SJCRH30 (cell line): ENCODE measurements at regions not wholly inside any gene's neighbourhood (a gene's known extent, or its start where the extent isn't known, plus 50 kb on each side); places are given as distances from the start of the nearest gene placed in this dataset.
A peak's percentile ranks its signal among the peaks of the same experiment; 100 is the strongest.

ENCODE experiments used
- DNase-seq, 2 experiments: peaks; one replicate each; pipeline ENCODE4 v3.0.0-alpha.2; 2015 to 2020
- H3K27ac ChIP-seq: fragments of 250-450 bp; sonication (Bioruptor Pico); 2 replicates; pipeline ENCODE4 v1.5.1; 2020; ENCODE audit warnings: mild to moderate bottlenecking, moderate library complexity
- H3K27me3 ChIP-seq: fragments of 250-450 bp; sonication (Bioruptor Pico); 2 replicates; pipeline ENCODE4 v1.5.1; 2020; ENCODE audit warnings: mild to moderate bottlenecking, moderate library complexity
- H3K36me3 ChIP-seq: fragments of 250-450 bp; sonication (Bioruptor Pico); 2 replicates; pipeline ENCODE4 v1.5.1; 2020; ENCODE audit warnings: mild to moderate bottlenecking, moderate library complexity
- H3K4me1 ChIP-seq: fragments of 250-450 bp; sonication (Bioruptor Pico); 2 replicates; pipeline ENCODE4 v1.5.1; 2020; ENCODE audit warnings: mild to moderate bottlenecking, moderate library complexity
- H3K4me3 ChIP-seq: fragments of 250-450 bp; sonication (Bioruptor Pico); 2 replicates; pipeline ENCODE4 v1.5.1; 2020; ENCODE audit warnings: mild to moderate bottlenecking, moderate library complexity
- H3K9me3 ChIP-seq: fragments of 250-450 bp; sonication (Bioruptor Pico); replicated peaks from 2 replicates; pipeline ENCODE4 v1.5.1; 2020; ENCODE audit warnings: mild to moderate bottlenecking, moderate library complexity

DNA sequence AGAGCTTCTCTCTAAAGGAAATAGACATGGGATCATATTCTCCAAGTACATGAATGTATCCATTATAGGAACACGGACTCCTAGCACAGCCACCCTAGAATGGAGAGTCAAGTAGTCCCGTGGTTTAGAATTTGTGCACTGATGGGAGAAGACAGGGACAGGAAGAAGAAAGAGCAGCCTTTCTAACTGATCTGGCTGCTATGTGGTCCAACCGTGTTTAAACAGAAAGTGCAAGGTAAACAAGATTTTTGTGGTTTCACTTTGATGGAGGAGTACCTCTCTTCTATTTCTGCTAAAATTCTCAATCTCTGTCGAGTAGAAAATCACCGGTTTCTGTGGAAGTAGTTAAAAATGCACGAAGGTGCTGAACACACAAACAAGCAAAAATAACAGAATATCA is 171.3 kb downstream of the ST8SIA4 start:
- Histone ChIP-seq H3K27ac (no peak overlapping the region), H3K36me3 (no peaks in the 10 kb centered on the region), H3K4me1 (no peaks in the 10 kb centered on the region), H3K4me3 (no peak overlapping the region), H3K9me3 (no peaks in the 10 kb centered on the region), H3K27me3 (no peaks in the 10 kb centered on the region)
- peak in 1 of 2 experiments; percentile 6 for DNase-seq

- Histone ChIP-seq H3K4me1 (no peaks in the 10 kb centered on the region), H3K36me3 (no peaks in the 10 kb centered on the region), H3K4me3 (no peak overlapping the region), H3K27me3 (no peaks in the 10 kb centered on the region), H3K9me3 (no peaks in the 10 kb centered on the region), H3K27ac (no peak overlapping the region)
- DNase-seq: no peak
Measured at GRCh38 chr5:100746730-100747129, 156.4 kb downstream of the ST8SIA4 start.

GRCh38 chr5:100749771-100750284 is 153.3 kb downstream of the ST8SIA4 start:
- no peak for DNase-seq
- no peaks in the 10 kb centered on the region for H3K9me3 ChIP-seq
- no peaks in the 10 kb centered on the region for H3K36me3 ChIP-seq
- H3K27me3 ChIP-seq: no peaks in the 10 kb centered on the region
- H3K4me3 ChIP-seq: no peak overlapping the region
- no peak overlapping the region for H3K27ac ChIP-seq
- H3K4me1 ChIP-seq: no peaks in the 10 kb centered on the region

GRCh38 chr5:100755435-100755834 is 147.6 kb downstream of the ST8SIA4 start:
- no peaks in the 10 kb centered on the region for H3K36me3 ChIP-seq
- H3K4me1 ChIP-seq: no peaks in the 10 kb centered on the region
- no peaks in the 10 kb centered on the region for H3K9me3 ChIP-seq
- H3K27me3 ChIP-seq: no peaks in the 10 kb centered on the region
- no peak overlapping the region for H3K4me3 ChIP-seq
- no peak for DNase-seq
- H3K27ac ChIP-seq: no peak overlapping the region
